ENCODE measurements at regions not wholly inside any gene's neighbourhood (a gene's known extent, or its start where the extent isn't known, plus 50 kb on each side); places are given as distances from the start of the nearest gene placed in this dataset.

DNA sequence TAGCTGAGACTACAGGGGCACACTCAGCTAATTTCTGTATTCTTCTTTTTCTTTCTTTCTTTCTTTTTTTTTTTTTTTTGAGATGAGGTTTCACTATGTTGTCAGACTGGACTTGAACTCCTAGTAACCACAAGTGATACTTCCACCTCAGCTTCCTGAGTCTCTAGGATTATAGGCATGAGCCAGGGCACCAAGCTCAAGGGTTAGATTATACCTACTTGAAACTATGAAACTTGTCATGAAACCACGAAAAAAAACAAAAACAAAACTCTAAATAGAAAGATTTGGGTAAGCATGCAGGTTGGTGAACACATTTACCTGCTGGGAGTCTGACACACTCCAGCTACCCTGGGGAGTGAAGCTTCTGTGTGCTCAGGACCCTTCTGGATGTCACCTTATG is 2250.4 kb downstream of the MRPL39 start:
- TF ChIP-seq CTCF (IDR thresholded peaks at IDR 0.05) (no peak), EZH2 (IDR thresholded peaks at IDR 0.05; ENCODE audit: borderline replicate concordance, insufficient read depth, low read depth, low read length, poor library complexity, severe bottlenecking) (no peak)

Data from B cell (primary cell).